Upper lobe of right lung (tissue), 1 donor: ENCODE measurements at regions not wholly inside any gene's neighbourhood (a gene's known extent, or its start where the extent isn't known, plus 50 kb on each side); places are given as distances from the start of the nearest gene placed in this dataset.

Source experiments
- ATAC-seq: fragments of 200-7000 bp; cut with Tn5 transposase; one replicate; pipeline ENCODE4 v1.9.1; 2020; ENCODE audit warnings: mild to moderate bottlenecking, moderate library complexity
- DNase-seq: peaks from one replicate; pipeline ENCODE4 v3.0.0-alpha.2; 2020
- H3K27ac ChIP-seq: fragments of 200-600 bp; one replicate; pipeline ENCODE4 v1.8.0; 2022
- H3K27me3 ChIP-seq: fragments of 200-600 bp; one replicate; pipeline ENCODE4 v1.8.0; 2022; ENCODE audit warnings: mild to moderate bottlenecking
- H3K36me3 ChIP-seq: fragments of 200-600 bp; one replicate; pipeline ENCODE4 v1.8.0; 2022
- H3K4me1 ChIP-seq: fragments of 200-600 bp; one replicate; pipeline ENCODE4 v1.8.0; 2022
- H3K4me3 ChIP-seq: fragments of 200-600 bp; one replicate; pipeline ENCODE4 v1.8.0; 2022; ENCODE audit warnings: mild to moderate bottlenecking
- H3K9me3 ChIP-seq: fragments of 200-600 bp; one replicate; pipeline ENCODE4 v1.8.0; 2022
- intact Hi-C: fragments of 100-400 bp; cut with DNase I; formaldehyde crosslinking; loops from one replicate; pipeline ENCODE4 v1.11.0; 2022
- TF ChIP-seq, protein P1 (sequence below): fragments of 200-600 bp; IDR thresholded peaks from one replicate; pipeline ENCODE4 v1.8.0; 2022; ENCODE audit warnings: antibody characterized with exemption
- donor health status: DM: no; HTN: yes; CAD: no; lungs with severe emphysema.

DNA sequence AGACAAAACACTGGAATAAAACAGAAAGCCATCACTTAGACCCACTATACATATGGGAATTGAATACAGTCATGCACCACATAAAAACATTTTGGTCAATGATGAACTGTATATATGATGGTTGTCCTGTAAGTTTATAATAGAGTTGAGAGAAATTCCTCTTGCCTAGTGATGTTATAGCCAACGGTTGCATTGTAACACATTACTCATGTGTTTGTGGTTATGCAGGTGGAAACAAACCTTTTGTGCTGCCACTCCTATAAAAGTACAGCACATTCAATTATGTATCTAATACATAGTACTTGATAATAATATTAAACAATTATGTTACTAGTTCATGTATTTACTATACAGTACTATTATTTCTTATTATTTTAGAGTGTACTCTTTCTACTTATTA, 381.2 kb upstream of the MBL2 start:
- Histone ChIP-seq H3K4me1 (no peaks in the 10 kb centered on the region), H3K9me3 (no peaks in the 10 kb centered on the region), H3K27ac (no peak overlapping the region), H3K36me3 (no peaks in the 10 kb centered on the region), H3K4me3 (no peak overlapping the region), H3K27me3 (no peaks in the 10 kb centered on the region)
- intact Hi-C loops, result no loop called here
- TF ChIP-seq, protein P1, sequence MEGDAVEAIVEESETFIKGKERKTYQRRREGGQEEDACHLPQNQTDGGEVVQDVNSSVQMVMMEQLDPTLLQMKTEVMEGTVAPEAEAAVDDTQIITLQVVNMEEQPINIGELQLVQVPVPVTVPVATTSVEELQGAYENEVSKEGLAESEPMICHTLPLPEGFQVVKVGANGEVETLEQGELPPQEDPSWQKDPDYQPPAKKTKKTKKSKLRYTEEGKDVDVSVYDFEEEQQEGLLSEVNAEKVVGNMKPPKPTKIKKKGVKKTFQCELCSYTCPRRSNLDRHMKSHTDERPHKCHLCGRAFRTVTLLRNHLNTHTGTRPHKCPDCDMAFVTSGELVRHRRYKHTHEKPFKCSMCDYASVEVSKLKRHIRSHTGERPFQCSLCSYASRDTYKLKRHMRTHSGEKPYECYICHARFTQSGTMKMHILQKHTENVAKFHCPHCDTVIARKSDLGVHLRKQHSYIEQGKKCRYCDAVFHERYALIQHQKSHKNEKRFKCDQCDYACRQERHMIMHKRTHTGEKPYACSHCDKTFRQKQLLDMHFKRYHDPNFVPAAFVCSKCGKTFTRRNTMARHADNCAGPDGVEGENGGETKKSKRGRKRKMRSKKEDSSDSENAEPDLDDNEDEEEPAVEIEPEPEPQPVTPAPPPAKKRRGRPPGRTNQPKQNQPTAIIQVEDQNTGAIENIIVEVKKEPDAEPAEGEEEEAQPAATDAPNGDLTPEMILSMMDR, result no peak
- no peak for ATAC-seq
- DNase-seq, result no peak

DNA sequence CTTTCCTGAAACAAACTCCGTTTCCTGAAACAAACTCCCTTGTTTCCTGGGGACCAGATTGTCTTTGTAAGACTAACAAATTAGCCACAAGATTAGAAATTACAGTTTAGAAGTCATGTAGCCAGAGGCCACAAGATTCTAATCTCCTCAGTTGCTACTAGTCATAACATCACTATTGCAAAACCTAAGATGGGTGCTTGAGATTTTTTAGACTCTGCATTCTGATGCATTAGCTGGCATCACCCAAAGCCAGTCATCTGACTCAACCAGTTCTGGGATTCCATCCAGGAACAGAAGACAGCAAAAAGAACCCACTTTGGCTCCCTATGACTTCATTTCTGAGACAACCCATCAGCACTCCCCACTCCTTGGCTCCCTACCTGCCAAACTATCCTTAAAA, 367.9 kb upstream of the MBL2 start:
- Histone ChIP-seq H3K27ac (no peak overlapping the region), H3K4me3 (no peak overlapping the region), H3K27me3 (no peaks in the 10 kb centered on the region), H3K4me1 (no peaks in the 10 kb centered on the region), H3K9me3 (no peaks in the 10 kb centered on the region), H3K36me3 (no peaks in the 10 kb centered on the region)
- intact Hi-C loops, result no loop called here
- ATAC-seq, result no peak
- no peak for DNase-seq
- TF ChIP-seq, protein P1, result no peak

DNA sequence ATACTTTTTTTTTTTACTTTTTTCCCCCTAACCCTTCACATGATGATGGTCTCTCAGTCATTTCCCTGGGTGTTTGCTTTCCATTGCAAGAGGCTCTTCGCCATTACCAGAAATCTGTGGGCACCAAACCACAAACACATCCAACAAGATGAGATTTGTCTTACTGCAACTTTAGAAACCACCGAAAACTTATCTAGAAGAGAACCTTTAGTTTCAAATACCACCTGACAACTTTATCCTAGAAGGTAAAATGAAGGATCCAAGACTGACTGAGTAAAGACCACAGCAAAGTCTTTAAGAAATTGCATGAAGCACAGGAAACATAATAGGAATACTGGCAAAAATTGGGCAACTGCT, 363.3 kb upstream of the MBL2 start:
- TF ChIP-seq, protein P1, result no peak
- intact Hi-C loops, result no loop called here

DNA sequence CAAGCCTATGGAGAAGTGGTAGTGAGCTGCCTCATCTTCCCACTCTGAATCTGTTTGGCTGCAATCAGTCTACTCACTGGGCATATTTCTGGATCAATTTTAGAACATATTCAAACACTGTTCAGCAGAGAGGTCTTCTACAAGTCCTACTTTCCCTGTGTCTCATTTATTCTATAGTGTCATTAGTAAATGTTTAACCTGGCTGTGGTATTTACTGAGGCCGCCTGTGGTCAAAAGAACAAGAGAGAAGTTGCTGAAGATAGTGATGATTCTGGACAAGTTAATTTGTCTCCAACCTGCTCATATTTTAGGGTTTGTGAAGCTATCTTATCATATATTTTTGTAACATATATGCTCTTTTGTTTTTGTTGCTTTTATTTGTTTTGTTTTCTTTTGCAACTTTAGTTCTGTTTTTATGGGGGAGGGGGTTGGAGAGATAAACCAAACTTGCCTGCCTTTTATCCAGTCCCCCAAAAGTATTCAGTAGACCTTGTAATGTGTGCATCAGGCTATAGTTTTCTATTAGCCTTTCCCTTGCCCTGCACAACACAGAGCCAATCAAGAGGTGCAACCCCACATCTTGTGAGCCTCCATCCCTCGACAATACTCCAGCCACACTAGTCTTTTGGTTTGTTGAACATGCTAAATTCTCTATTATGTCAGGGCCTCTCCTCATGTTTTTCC, 362.8 kb upstream of the MBL2 start:
- no peak overlapping the region for H3K27ac ChIP-seq
- intact Hi-C loops, result no loop called here
- H3K4me3 ChIP-seq, result no peak overlapping the region
- no peaks in the 10 kb centered on the region for H3K4me1 ChIP-seq
- no peaks in the 10 kb centered on the region for H3K27me3 ChIP-seq
- TF ChIP-seq, protein P1, result no peak
- H3K36me3 ChIP-seq, result no peaks in the 10 kb centered on the region
- no peaks in the 10 kb centered on the region for H3K9me3 ChIP-seq
- DNase-seq, result no peak
- no peak for ATAC-seq

More for the DNA sequence above, 363.3 kb upstream of the MBL2 start:
- no peaks in the 10 kb centered on the region for H3K9me3 ChIP-seq
- no peaks in the 10 kb centered on the region for H3K36me3 ChIP-seq
- no peaks in the 10 kb centered on the region for H3K27me3 ChIP-seq
- no peaks in the 10 kb centered on the region for H3K4me1 ChIP-seq
- H3K27ac ChIP-seq, result no peak overlapping the region
- no peak for ATAC-seq
- no peak overlapping the region for H3K4me3 ChIP-seq
- no peak for DNase-seq

DNA sequence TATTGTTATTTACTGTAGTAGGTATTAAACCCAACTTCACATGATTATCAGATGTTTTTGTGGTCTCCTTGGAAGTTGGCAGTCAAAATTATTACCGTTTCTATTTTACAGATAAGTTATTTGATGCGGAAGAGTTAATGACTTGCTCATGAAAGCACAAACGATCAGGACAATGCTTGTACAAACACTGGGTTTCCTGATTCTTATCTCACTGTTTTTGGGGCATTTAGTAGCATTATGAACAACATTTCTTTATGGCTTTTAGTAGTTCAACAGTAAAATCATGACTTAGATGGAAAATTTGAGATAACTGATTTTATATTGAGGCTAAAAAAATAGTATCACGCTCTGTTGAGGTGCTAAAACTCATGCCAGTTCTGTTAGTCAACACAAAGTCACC, 361.5 kb upstream of the MBL2 start:
- intact Hi-C loops, result no loop called here
- H3K36me3 ChIP-seq, result no peaks in the 10 kb centered on the region
- H3K27ac ChIP-seq, result no peak overlapping the region
- H3K27me3 ChIP-seq, result no peaks in the 10 kb centered on the region
- ATAC-seq (no peak), DNase-seq (no peak)
- H3K4me3 ChIP-seq, result no peak overlapping the region
- H3K4me1 ChIP-seq, result no peaks in the 10 kb centered on the region
- TF ChIP-seq, protein P1, result no peak
- no peaks in the 10 kb centered on the region for H3K9me3 ChIP-seq

DNA sequence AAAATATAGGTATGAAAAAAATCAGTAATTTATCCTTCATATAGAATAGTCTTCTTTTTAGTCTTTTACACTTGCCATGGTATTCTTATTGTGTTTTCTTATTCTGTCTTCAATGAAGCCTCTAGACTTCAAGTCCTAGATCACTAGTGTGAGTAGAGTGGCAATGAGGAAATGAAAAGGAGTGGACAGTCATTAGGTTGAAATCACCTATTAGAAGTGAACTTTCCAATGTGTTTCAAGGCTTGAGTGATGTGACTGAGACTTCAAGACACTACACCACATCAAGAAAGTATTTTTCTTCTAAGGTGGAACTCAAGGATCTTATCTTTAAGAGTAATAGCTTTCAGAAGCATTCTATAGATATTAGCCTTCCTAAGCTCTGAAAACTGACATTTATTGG, 357.8 kb upstream of the MBL2 start:
- DNase-seq, result no peak
- intact Hi-C loops, result no loop called here
- Histone ChIP-seq H3K4me1 (no peaks in the 10 kb centered on the region), H3K27ac (no peak overlapping the region), H3K4me3 (no peak overlapping the region), H3K36me3 (no peaks in the 10 kb centered on the region), H3K9me3 (no peaks in the 10 kb centered on the region), H3K27me3 (no peaks in the 10 kb centered on the region)
- TF ChIP-seq, protein P1, result no peak
- ATAC-seq, result no peak
